ENCODE measurements at regions not wholly inside any gene's neighbourhood (a gene's known extent, or its start where the extent isn't known, plus 50 kb on each side); places are given as distances from the start of the nearest gene placed in this dataset.
A peak's percentile ranks its signal among the peaks of the same experiment; 100 is the strongest.
"Not testable (repeated sequence)": the region's sequence is repeated elsewhere in the genome, so short reads cannot be mapped to it uniquely, and the experiment has no call there.

DNA sequence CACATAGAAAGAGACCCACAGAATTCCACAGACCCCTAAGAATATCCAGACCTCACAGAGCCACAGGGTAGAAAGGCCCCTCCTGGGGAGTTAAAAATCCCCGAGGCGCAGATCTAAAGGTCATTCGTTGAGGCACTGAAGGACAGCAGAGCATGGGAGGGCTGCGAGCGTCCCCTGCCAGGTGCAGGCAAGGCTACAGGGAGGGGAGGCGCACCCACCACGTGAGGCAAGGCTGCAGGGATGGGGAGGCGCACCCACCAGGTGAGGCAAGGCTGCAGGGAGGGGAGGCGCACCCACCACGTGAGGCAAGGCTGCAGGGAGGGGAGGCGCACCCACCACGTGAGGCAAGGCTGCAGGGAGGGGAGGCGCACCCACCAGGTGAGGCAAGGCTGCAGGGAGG, 785.6 kb upstream of the FRG1 start:
- H3K4me3 ChIP-seq (ENCODE audit: low read length); DNase-seq; H3K27ac ChIP-seq (ENCODE audit: low read length); H3K9me3 ChIP-seq (ENCODE audit: control insufficient read depth, low read depth, low read length); H3K27me3 ChIP-seq (ENCODE audit: control insufficient read depth, insufficient read depth, low read length); H3K36me3 ChIP-seq (ENCODE audit: control insufficient read depth, insufficient read depth, low read length); H3K4me1 ChIP-seq (ENCODE audit: control insufficient read depth, insufficient read depth, low read length): not testable (repeated sequence)
- no CpG with 5 or more reads among the region's 13 CpGs for WGBS (ENCODE audit: insufficient coverage, low lambda C conversion rate)

DNA sequence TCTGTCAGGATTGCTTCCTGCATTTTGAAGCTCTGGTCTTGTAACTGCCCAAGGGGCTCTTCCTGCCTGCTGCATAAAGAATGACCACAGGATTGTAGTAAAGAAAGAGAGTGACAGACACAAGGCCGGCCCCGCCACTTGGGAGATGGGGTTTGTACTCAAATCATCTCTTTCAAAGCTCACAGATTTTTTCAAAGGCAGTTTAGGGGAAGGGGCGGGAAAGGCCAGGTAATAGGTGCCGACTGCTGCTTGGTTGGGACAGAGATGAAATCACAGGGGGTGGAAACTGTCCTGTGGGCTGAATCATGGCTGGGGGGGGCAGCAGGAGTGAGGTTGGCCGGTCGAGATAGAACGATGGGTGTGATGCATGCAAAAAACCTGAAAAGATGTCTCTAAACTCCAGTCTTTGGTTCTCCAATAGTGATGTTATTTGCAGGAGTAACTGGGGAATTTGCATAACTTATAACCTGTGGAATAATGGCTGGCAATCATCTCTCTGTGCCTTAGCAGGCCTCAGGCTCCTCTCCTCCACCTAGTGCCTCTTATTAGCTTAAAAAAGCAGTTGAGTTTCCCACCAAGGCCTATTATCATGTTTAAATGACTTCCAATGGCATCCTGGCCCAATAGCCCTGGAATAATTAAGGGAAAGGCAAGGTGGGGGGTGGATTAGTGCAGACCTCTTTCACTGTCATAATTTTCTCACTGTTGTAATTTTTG, 778.4 kb upstream of the FRG1 start:
- no peak for DNase-seq
- no peaks in the 10 kb centered on the region for H3K36me3 ChIP-seq (ENCODE audit: control insufficient read depth, insufficient read depth, low read length)
- WGBS (ENCODE audit: insufficient coverage, low lambda C conversion rate), result no CpG with 5 or more reads among the region's 7 CpGs
- H3K9me3 ChIP-seq (ENCODE audit: control insufficient read depth, low read depth, low read length), result no peaks in the 10 kb centered on the region
- H3K27ac ChIP-seq (ENCODE audit: low read length), result no peak overlapping the region
- no peak overlapping the region for H3K4me3 ChIP-seq (ENCODE audit: low read length)
- H3K4me1 ChIP-seq (ENCODE audit: control insufficient read depth, insufficient read depth, low read length), result no peaks in the 10 kb centered on the region
- H3K27me3 ChIP-seq (ENCODE audit: control insufficient read depth, insufficient read depth, low read length), result no peaks in the 10 kb centered on the region

DNA sequence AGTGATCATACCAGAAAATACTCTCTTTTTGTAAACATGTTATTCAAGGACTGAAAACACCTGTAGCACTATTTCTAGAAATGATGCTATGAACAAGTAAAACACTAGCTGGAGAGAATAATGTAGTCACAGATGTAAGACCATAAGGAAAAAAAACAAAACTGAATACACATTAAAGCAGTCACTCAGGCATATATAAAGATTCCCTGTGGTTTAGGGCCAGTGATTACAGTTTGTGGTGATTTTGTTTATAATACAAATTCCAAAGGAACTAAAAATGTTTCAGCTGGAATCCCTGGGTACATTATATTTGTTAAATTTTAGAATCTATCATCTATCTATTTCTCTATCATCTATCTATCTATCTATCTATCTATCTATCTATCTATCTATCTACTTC, 777.8 kb upstream of the FRG1 start:
- Histone ChIP-seq H3K4me3 (ENCODE audit: low read length) (no peak overlapping the region), H3K27me3 (ENCODE audit: control insufficient read depth, insufficient read depth, low read length) (no peaks in the 10 kb centered on the region)

DNA sequence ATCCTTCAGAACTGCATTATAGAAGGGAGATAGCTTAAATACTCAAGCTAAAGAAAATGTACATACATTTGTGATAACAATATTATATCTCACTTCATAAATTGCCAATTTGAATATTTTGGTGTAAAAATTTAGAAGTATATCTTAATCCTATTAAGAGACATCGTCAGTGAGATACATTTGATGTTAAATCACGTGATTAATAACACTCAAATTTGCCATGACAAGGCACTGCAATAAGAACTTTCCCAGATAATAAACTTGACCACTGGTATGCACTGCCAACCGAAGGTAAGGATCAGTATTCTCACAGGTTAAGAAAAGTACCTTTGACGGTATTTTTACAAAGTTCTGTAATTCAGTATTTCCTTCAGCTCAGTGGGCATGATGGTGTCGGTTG, 764.7 kb upstream of the FRG1 start:
- WGBS (ENCODE audit: insufficient coverage, low lambda C conversion rate), result 82% methylated on average over 3 of the region's 5 CpGs

More for the DNA sequence above, 777.8 kb upstream of the FRG1 start:
- no peak for DNase-seq
- Histone ChIP-seq H3K27ac (ENCODE audit: low read length) (no peak overlapping the region), H3K9me3 (ENCODE audit: control insufficient read depth, low read depth, low read length) (no peaks in the 10 kb centered on the region), H3K36me3 (ENCODE audit: control insufficient read depth, insufficient read depth, low read length) (no peaks in the 10 kb centered on the region), H3K4me1 (ENCODE audit: control insufficient read depth, insufficient read depth, low read length) (no peaks in the 10 kb centered on the region)

GRCh38 chr4:189177130-189177529, 763.5 kb upstream of the FRG1 start:
- Histone ChIP-seq H3K4me3 (ENCODE audit: low read length) (no peak overlapping the region), H3K9me3 (ENCODE audit: control insufficient read depth, low read depth, low read length) (no peaks in the 10 kb centered on the region), H3K4me1 (ENCODE audit: control insufficient read depth, insufficient read depth, low read length) (no peaks in the 10 kb centered on the region), H3K27ac (ENCODE audit: low read length) (no peak overlapping the region), H3K36me3 (ENCODE audit: control insufficient read depth, insufficient read depth, low read length) (no peaks in the 10 kb centered on the region), H3K27me3 (ENCODE audit: control insufficient read depth, insufficient read depth, low read length) (no peaks in the 10 kb centered on the region)
- no peak for DNase-seq
- WGBS (ENCODE audit: insufficient coverage, low lambda C conversion rate), result no CpG with 5 or more reads among the region's 5 CpGs

More for the DNA sequence above, 764.7 kb upstream of the FRG1 start:
- Histone ChIP-seq H3K9me3 (ENCODE audit: control insufficient read depth, low read depth, low read length) (no peaks in the 10 kb centered on the region), H3K36me3 (ENCODE audit: control insufficient read depth, insufficient read depth, low read length) (no peaks in the 10 kb centered on the region), H3K4me3 (ENCODE audit: low read length) (no peak overlapping the region), H3K4me1 (ENCODE audit: control insufficient read depth, insufficient read depth, low read length) (no peaks in the 10 kb centered on the region), H3K27ac (ENCODE audit: low read length) (no peak overlapping the region), H3K27me3 (ENCODE audit: control insufficient read depth, insufficient read depth, low read length) (no peaks in the 10 kb centered on the region)
- no peak for DNase-seq

GRCh38 chr4:189178125-189178746, 762.4 kb upstream of the FRG1 start:
- DNase-seq, result no peak
- Histone ChIP-seq H3K4me1 (ENCODE audit: control insufficient read depth, insufficient read depth, low read length) (no peaks in the 10 kb centered on the region), H3K27me3 (ENCODE audit: control insufficient read depth, insufficient read depth, low read length) (no peaks in the 10 kb centered on the region), H3K4me3 (ENCODE audit: low read length) (no peak overlapping the region), H3K9me3 (ENCODE audit: control insufficient read depth, low read depth, low read length) (no peaks in the 10 kb centered on the region), H3K36me3 (ENCODE audit: control insufficient read depth, insufficient read depth, low read length) (no peaks in the 10 kb centered on the region), H3K27ac (ENCODE audit: low read length) (no peak overlapping the region)
- no CpG with 5 or more reads among the region's 3 CpGs for WGBS (ENCODE audit: insufficient coverage, low lambda C conversion rate)

DNA sequence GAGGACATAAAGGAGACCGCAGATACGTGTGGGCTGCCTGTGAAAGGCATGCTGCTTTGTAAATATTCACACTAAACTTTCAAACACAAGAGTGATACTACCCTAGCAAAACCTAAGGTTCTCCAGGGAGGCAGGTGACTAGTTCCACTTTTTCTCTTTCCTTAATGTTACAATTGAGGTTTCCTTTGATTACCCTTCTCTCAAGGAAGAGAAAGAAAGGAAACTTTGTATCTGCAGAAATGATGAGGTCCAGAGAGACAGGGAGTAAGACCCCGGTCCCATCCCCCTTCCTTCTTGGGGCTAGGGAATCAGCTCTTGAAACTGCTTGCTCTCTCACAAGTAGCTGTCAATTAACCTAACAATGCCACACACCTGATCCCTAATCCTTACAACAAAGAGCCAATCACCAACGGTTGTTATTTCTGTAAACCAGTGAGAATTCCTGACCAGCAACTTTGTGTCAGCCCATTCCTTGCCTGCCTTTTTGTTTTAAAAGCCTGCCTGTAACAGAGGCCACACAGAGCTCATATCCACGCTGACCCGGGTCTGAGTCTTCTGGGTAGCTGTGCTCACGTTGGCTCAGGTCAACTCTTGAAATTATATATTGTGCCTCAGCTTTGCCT, 754.8 kb upstream of the FRG1 start:
- no peaks in the 10 kb centered on the region for H3K27me3 ChIP-seq (ENCODE audit: control insufficient read depth, insufficient read depth, low read length)
- no CpG with 5 or more reads among the region's 7 CpGs for WGBS (ENCODE audit: insufficient coverage, low lambda C conversion rate)
- DNase-seq, result no peak
- no peak overlapping the region for H3K27ac ChIP-seq (ENCODE audit: low read length)
- H3K9me3 ChIP-seq (ENCODE audit: control insufficient read depth, low read depth, low read length), result no peaks in the 10 kb centered on the region
- no peaks in the 10 kb centered on the region for H3K36me3 ChIP-seq (ENCODE audit: control insufficient read depth, insufficient read depth, low read length)
- H3K4me3 ChIP-seq (ENCODE audit: low read length), result no peak overlapping the region
- no peaks in the 10 kb centered on the region for H3K4me1 ChIP-seq (ENCODE audit: control insufficient read depth, insufficient read depth, low read length)

DNA sequence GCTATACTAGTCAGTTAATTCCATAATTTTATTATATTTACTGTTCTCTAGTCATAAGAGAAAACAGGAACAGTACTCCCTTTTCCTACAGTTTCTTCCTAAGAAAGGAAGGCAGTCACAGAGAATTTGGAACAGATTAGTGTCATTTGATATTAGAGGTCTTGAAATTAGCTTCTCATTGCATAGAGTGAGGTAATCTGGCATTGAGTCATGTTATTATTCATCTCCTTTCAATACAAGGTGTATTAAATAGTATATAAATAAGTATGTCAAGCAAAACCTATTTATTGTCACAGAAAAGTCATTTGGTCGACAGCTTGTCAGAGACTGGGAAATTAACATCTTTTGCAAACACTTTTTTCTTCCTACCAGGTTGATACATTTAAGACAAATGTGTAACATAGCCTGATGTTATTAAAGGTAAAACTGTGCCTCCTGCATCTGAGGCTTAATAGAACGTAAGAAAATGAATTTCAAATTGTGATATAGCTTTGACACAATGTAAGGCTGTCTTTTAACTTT, 753.1 kb upstream of the FRG1 start:
- H3K9me3 ChIP-seq (ENCODE audit: control insufficient read depth, low read depth, low read length), result no peaks in the 10 kb centered on the region
- H3K27me3 ChIP-seq (ENCODE audit: control insufficient read depth, insufficient read depth, low read length), result no peaks in the 10 kb centered on the region
- H3K4me3 ChIP-seq (ENCODE audit: low read length), result no peak overlapping the region
- 100% methylated on average over 1 of the region's 2 CpGs for WGBS (ENCODE audit: insufficient coverage, low lambda C conversion rate)
- H3K36me3 ChIP-seq (ENCODE audit: control insufficient read depth, insufficient read depth, low read length), result no peaks in the 10 kb centered on the region
- H3K4me1 ChIP-seq (ENCODE audit: control insufficient read depth, insufficient read depth, low read length), result no peaks in the 10 kb centered on the region
- DNase-seq, result no peak
- H3K27ac ChIP-seq (ENCODE audit: low read length), result no peak overlapping the region

- no peak for DNase-seq
- Histone ChIP-seq H3K27me3 (ENCODE audit: control insufficient read depth, insufficient read depth, low read length) (no peaks in the 10 kb centered on the region), H3K4me3 (ENCODE audit: low read length) (no peak overlapping the region), H3K36me3 (ENCODE audit: control insufficient read depth, insufficient read depth, low read length) (no peaks in the 10 kb centered on the region), H3K4me1 (ENCODE audit: control insufficient read depth, insufficient read depth, low read length) (no peaks in the 10 kb centered on the region), H3K27ac (ENCODE audit: low read length) (no peak overlapping the region), H3K9me3 (ENCODE audit: control insufficient read depth, low read depth, low read length) (no peaks in the 10 kb centered on the region)
- WGBS (ENCODE audit: insufficient coverage, low lambda C conversion rate), result 94% methylated on average over 5 of the region's 10 CpGs
These were observed 742.0 kb upstream of the FRG1 start for GRCh38 chr4:189198624-189199023.

GRCh38 chr4:189200353-189200752, 740.3 kb upstream of the FRG1 start:
- Histone ChIP-seq H3K4me3 (ENCODE audit: low read length) (no peak overlapping the region), H3K36me3 (ENCODE audit: control insufficient read depth, insufficient read depth, low read length) (no peaks in the 10 kb centered on the region), H3K4me1 (ENCODE audit: control insufficient read depth, insufficient read depth, low read length) (no peaks in the 10 kb centered on the region), H3K9me3 (ENCODE audit: control insufficient read depth, low read depth, low read length) (no peaks in the 10 kb centered on the region), H3K27ac (ENCODE audit: low read length) (no peak overlapping the region), H3K27me3 (ENCODE audit: control insufficient read depth, insufficient read depth, low read length) (no peaks in the 10 kb centered on the region)
- WGBS (ENCODE audit: insufficient coverage, low lambda C conversion rate), result 92% methylated on average over 2 of the region's 7 CpGs
- peak in 1 of 2 donors; percentile 2 for DNase-seq
